K562 (cell line): ENCODE measurements at regions not wholly inside any gene's neighbourhood (a gene's known extent, or its start where the extent isn't known, plus 50 kb on each side); places are given as distances from the start of the nearest gene placed in this dataset.

Experiments used
- ATAC-seq: fragments of 200-7000 bp; cut with Tn5 transposase; 3 replicates; pipeline ENCODE4 v1.9.1; 2020; ENCODE audit warnings: moderate library complexity
- BruUV-seq: library from RNA; stranded (reverse); fragments of 400-500 nt; replicated peaks from 2 replicates; lab custom pipeline; 2021; lab: Mats Ljungman, UMichigan
- CTCF ChIA-PET: fragments of 300-600 bp; formaldehyde crosslinking; extraction: SDS; loops from one replicate; lab custom pipeline; 2021; ENCODE audit warnings: low intra/inter-chr PET ratio; lab: Yijun Ruan, JAX
- POLR2A ChIA-PET: fragments of 300-600, 350-650 bp; sonication (Branson Sonifier 250); formaldehyde crosslinking; extraction: SDS; loops from one replicate; lab custom pipeline; 2021; ENCODE audit warnings: antibody characterized with exemption, inconsistent platforms; lab: Yijun Ruan, JAX
- DNase-seq, 4 experiments: peaks; one replicate each; pipeline versions ENCODE4 v3.0.0 to v3.0.0-alpha.2; 2011 to 2018; ENCODE audit warnings: low spot score in 3 of 4, mixed read lengths in 3 of 4; ENCODE audit errors: extremely low read depth in 1 of 4
- FAIRE-seq: peaks from 2 replicates; lab custom pipeline; 2011; peaks lifted over from hg19 to GRCh38; lab: Jason Lieb, UNC
- H2AFZ ChIP-seq: 2 replicates; pipeline ENCODE4 v1.6.0; 2011; ENCODE audit warnings: low read depth, low read length, control low read depth, inconsistent platforms
- H3K27ac ChIP-seq: fragments of 200-600 bp; 3 replicates; pipeline ENCODE4 v1.8.0; 2011; ENCODE audit warnings: low read depth, mild to moderate bottlenecking, control low read depth, inconsistent platforms, low read length, moderate library complexity, mixed read lengths; ENCODE audit errors: extremely low read depth
- H3K27me3 ChIP-seq, 2 experiments: fragments of 300-600 bp in 1 of 2; 2 replicates in 1 of 2; 3 replicates in 1 of 2; pipeline versions ENCODE4 v1.6.0 to v1.8.0; 2011; ENCODE audit warnings: inconsistent platforms in 2 of 2, low read length in 2 of 2, mild to moderate bottlenecking in 1 of 2, mixed read lengths in 1 of 2, moderate library complexity in 1 of 2; ENCODE audit not compliant: control insufficient read depth in 2 of 2, insufficient read depth in 2 of 2
- H3K36me3 ChIP-seq: fragments of 300-600 bp; 3 replicates; pipeline ENCODE4 v1.8.0; 2011; ENCODE audit warnings: mild to moderate bottlenecking, low read length, inconsistent platforms; ENCODE audit not compliant: control insufficient read depth, insufficient read depth
- H3K4me1 ChIP-seq, 2 experiments: fragments of 200-600 bp in 1 of 2; replicated peaks in 1 of 2; 2 replicates in 1 of 2; 3 replicates in 1 of 2; pipeline versions ENCODE4 v1.5.1 to v1.8.0; 2011; ENCODE audit warnings: inconsistent platforms in 2 of 2, low read length in 2 of 2, mild to moderate bottlenecking in 1 of 2, mixed read lengths in 1 of 2, moderate library complexity in 1 of 2; ENCODE audit not compliant: control insufficient read depth in 2 of 2, insufficient read depth in 2 of 2
- H3K4me2 ChIP-seq: 2 replicates; pipeline ENCODE4 v1.6.1; 2011; ENCODE audit warnings: low read length, control low read depth, inconsistent platforms, mixed read lengths; ENCODE audit not compliant: insufficient read depth
- H3K4me3 ChIP-seq: fragments of 200-600 bp; sonication (generic), shearing (Covaris generic); 2 replicates; pipeline ENCODE4 v1.5.1; 2016; ENCODE audit warnings: control low read depth, inconsistent platforms
- H3K79me2 ChIP-seq: fragments of 200-600 bp; 3 replicates; pipeline ENCODE4 v1.8.0; 2011; ENCODE audit warnings: low read length, inconsistent platforms; ENCODE audit not compliant: control insufficient read depth, insufficient read depth
- H3K9ac ChIP-seq, 2 experiments: 2 replicates each; pipeline versions ENCODE4 v1.6.0 to v1.6.1; 2011; ENCODE audit warnings: low read depth in 2 of 2, low read length in 2 of 2, control low read depth in 1 of 2, inconsistent platforms in 1 of 2, mild to moderate bottlenecking in 1 of 2, mixed read lengths in 1 of 2; ENCODE audit not compliant: insufficient read depth in 1 of 2
- H3K9me1 ChIP-seq: one replicate; pipeline ENCODE4 v1.6.0; 2011; ENCODE audit warnings: inconsistent platforms, mild to moderate bottlenecking, low read length, moderate library complexity; ENCODE audit not compliant: control insufficient read depth, insufficient read depth
- H3K9me3 ChIP-seq: replicated peaks from 2 replicates; pipeline ENCODE4 v1.5.1; 2011; ENCODE audit warnings: low read depth, low read length, inconsistent platforms; ENCODE audit not compliant: control insufficient read depth, insufficient read depth
- H4K20me1 ChIP-seq: replicated peaks from 2 replicates; pipeline ENCODE4 v1.6.1; 2011; ENCODE audit warnings: low read length, inconsistent platforms, mixed read lengths; ENCODE audit not compliant: control insufficient read depth, insufficient read depth
- DIDO1 ChIP-seq: fragments of 450-650 bp; IDR thresholded peaks from 2 replicates; pipeline ENCODE4 v1.6.1; 2016; ENCODE audit warnings: low read depth, missing biosample characterization, missing genetic modification characterization
- FOSL1 ChIP-seq: fragments of 200-800 bp; sonication (Bioruptor generic); conservative IDR thresholded peaks from 2 replicates; pipeline ENCODE4 v1.6.1; 2016; ENCODE audit warnings: missing genetic modification characterization, missing compliant biosample characterization
- MTA3 ChIP-seq: fragments of 450-650 bp; formaldehyde crosslinking; IDR thresholded peaks from 2 replicates; pipeline ENCODE4 v1.6.1; 2017; ENCODE audit warnings: mild to moderate bottlenecking, borderline replicate concordance
- NEUROD1 ChIP-seq: fragments of 150-350 bp; IDR thresholded peaks from 2 replicates; pipeline ENCODE4 v1.6.1; 2014; ENCODE audit warnings: borderline replicate concordance, low read length, low read depth; ENCODE audit not compliant: partially characterized antibody
- NR4A1 ChIP-seq, 2 experiments: fragments of 250-450 bp in 1 of 2; fragments of 450-650 bp in 1 of 2; sonication (Bioruptor Pico) in 1 of 2; IDR thresholded peaks; 2 replicates each; pipeline versions ENCODE4 v1.4.0 to v1.6.1; 2016 to 2020; ENCODE audit warnings: mild to moderate bottlenecking in 2 of 2, missing compliant biosample characterization in 1 of 2, missing genetic modification characterization in 1 of 2, moderate library complexity in 1 of 2
- PCBP2 ChIP-seq: fragments of 200-400 bp; formaldehyde crosslinking; IDR thresholded peaks from 2 replicates; pipeline ENCODE4 v1.6.1; 2018; ENCODE audit warnings: low read length, low read depth, mild to moderate bottlenecking, moderate library complexity; ENCODE audit not compliant: poor library complexity, severe bottlenecking
- POLR3G ChIP-seq: IDR thresholded peaks from 2 replicates; pipeline ENCODE4 v1.6.1; 2011; ENCODE audit not compliant: insufficient read length, insufficient replicate concordance; ENCODE audit errors: extremely low read depth
- TCFL5 ChIP-seq: fragments of 250-450 bp; sonication (Bioruptor Pico); conservative IDR thresholded peaks from 2 replicates; pipeline ENCODE4 v1.6.1; 2021; ENCODE audit warnings: mild to moderate bottlenecking, moderate library complexity, matching md5 sums
- ZKSCAN8 ChIP-seq: fragments of 200-800 bp; sonication (Bioruptor generic); IDR thresholded peaks from 2 replicates; pipeline ENCODE4 v1.6.1; 2016; ENCODE audit warnings: missing genetic modification characterization, missing compliant biosample characterization
- ZNF197 ChIP-seq: fragments of 200-800 bp; sonication (Bioruptor generic); IDR thresholded peaks from 2 replicates; pipeline ENCODE4 v1.6.1; 2016; ENCODE audit warnings: low read depth, missing genetic modification characterization, missing compliant biosample characterization
- WGBS: fragments of 100-300 bp; shearing (Covaris generic); methylation state at CpG from one replicate; pipeline ENCODE4 v1.1.6; 2016; ENCODE audit warnings: low coverage, mixed read lengths; ENCODE audit not compliant: insufficient coverage; ENCODE audit errors: missing lambda C conversion rate; 5-methylcytosine and 5-hydroxymethylcytosine counted together
- in situ Hi-C: fragments of 300-500 bp; cut with MboI; formaldehyde crosslinking; loops from 4 replicates; pipeline ENCODE4 v1.15.0; 2018; ENCODE audit warnings: inconsistent platforms, mixed read lengths
- intact Hi-C: fragments of 100-400 bp; cut with micrococcal nuclease; formaldehyde crosslinking; loops from 2 replicates; pipeline ENCODE4 v1.14.2; 2022
- TF ChIP-seq, protein P1 (sequence below), 3 experiments: fragments of 200-800 bp in 1 of 3; sonication (Bioruptor generic) in 1 of 3; sonication (generic) in 1 of 3; formaldehyde crosslinking in 1 of 3; IDR thresholded peaks; 2 replicates each; pipeline versions ENCODE4 v1.6.1 to v1.8.0; 2016 to 2022; ENCODE audit warnings: mild to moderate bottlenecking in 2 of 3, missing compliant biosample characterization in 2 of 3, missing genetic modification characterization in 2 of 3, missing genetic modification reagents in 1 of 3
- TF ChIP-seq, protein P2 (sequence below): sonication (generic); formaldehyde crosslinking; IDR thresholded peaks from 2 replicates; pipeline ENCODE4 v1.8.0; 2022; ENCODE audit warnings: mild to moderate bottlenecking, missing genetic modification reagents
- TF ChIP-seq, protein P3 (sequence below): sonication (generic); formaldehyde crosslinking; IDR thresholded peaks from 2 replicates; pipeline ENCODE4 v1.8.0; 2022; ENCODE audit warnings: missing genetic modification reagents, mild to moderate bottlenecking, borderline replicate concordance

DNA sequence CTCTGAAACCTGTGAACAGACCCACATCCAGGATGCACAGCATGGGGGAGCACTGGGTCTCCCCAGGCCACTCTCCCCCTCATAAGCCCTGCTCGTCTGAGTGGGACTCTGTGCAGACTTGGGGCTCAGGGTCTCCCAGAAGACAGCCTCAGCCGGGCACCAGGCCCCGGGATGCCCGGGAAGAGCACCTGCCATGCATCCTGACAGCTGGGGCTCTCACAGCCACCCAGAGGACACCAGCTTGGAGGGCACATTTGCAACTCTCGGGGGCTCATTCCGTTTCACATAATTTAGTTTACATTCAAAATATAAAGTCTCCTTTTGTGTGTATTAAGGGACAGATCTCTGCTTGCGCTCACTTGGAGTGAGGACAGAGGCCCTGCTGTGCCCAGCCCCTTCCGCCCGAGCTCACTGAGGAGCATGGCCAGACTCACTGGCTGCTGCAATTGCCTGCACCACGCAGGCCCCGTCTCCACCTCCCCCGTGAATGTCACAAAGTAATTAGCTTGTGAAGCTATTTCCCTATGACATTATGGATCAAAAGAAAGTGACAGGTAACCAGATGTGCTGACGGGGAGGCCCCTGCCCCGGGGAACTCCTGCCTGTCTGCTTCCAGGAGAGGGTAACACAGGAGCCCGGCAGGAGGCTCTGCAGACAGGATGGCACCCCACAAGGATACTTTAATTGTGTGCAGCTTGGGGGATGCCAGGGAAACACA lies 275.6 kb downstream of the BRD1 start (continued):
- no peak for TF ChIP-seq NEUROD1
- TF ChIP-seq NR4A1 (CRISPR knock-in tag; IDR thresholded peaks at IDR 0.05), result no peak
- no peak for TF ChIP-seq NR4A1 (tag; IDR thresholded peaks at IDR 0.05)

DNA sequence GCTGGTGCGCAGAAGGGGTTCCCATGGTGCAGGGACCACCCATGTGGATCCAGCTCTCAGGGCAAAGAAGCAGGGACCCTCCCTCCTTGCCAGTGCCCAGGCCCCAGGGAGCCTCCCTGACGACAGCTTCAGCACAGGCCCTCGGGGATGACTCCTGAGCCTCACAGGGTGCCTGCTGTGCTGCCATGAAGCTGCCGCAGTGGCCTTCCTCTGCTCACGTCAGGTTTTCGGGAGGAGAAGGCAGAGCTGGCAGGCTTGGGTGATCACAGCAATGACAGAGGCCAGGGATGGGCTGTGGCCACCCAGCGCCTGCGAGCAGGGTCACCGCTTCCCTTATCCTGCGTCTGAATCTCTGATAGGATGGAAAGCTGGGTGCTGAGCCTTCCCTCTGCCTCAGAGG lies 276.2 kb downstream of the BRD1 start:
- Histone ChIP-seq H3K4me1 (peaks cover 0 to 3% of the 10 kb centered on the region in 2 experiments; a peak in 2 of 5 replicates), H3K79me2 (peaks cover 11% of the 10 kb centered on the region; the same call in 2 of the 3 replicates), H3K9me3 (no peaks in the 10 kb centered on the region), H3K27ac (no peak overlapping the region), H3K9ac (no peak overlapping the region), H3K4me2 (no peak overlapping the region), H2AFZ (no peak overlapping the region), H3K36me3 (peaks cover 3% of the 10 kb centered on the region; the same call in 1 of the 3 replicates), H3K4me3 (no peak overlapping the region), H3K27me3 (no peaks in the 10 kb centered on the region), H3K9me1 (no peaks in the 10 kb centered on the region), H4K20me1 (peaks cover 13% of the 10 kb centered on the region)
- in situ Hi-C loops (no loop called here), intact Hi-C loops (no loop called here)
- DNase-seq (no peak), ATAC-seq (no peak), FAIRE-seq (no peak)
- WGBS, result 98% methylated on average over 7 of the region's 10 CpGs
- ChIA-PET POLR2A (interaction anchor here (0.6 kb wide), 1 partner anchor 22 kb away, joined by 3 read pairs; no protein-coding TSS in a partner anchor), CTCF (no interaction called here)
- BruUV-seq, result no TSS peak
- TF ChIP-seq, protein P1, sequence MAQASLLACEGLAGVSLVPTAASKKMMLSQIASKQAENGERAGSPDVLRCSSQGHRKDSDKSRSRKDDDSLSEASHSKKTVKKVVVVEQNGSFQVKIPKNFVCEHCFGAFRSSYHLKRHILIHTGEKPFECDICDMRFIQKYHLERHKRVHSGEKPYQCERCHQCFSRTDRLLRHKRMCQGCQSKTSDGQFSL (CRISPR knock-in tag; IDR thresholded peaks at IDR 0.05), result no peak
- TF ChIP-seq, protein P1 (tag; IDR thresholded peaks at IDR 0.05), result no peak
- TF ChIP-seq, protein P2, sequence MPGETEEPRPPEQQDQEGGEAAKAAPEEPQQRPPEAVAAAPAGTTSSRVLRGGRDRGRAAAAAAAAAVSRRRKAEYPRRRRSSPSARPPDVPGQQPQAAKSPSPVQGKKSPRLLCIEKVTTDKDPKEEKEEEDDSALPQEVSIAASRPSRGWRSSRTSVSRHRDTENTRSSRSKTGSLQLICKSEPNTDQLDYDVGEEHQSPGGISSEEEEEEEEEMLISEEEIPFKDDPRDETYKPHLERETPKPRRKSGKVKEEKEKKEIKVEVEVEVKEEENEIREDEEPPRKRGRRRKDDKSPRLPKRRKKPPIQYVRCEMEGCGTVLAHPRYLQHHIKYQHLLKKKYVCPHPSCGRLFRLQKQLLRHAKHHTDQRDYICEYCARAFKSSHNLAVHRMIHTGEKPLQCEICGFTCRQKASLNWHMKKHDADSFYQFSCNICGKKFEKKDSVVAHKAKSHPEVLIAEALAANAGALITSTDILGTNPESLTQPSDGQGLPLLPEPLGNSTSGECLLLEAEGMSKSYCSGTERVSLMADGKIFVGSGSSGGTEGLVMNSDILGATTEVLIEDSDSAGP (CRISPR knock-in tag), result no peak
- TF ChIP-seq FOSL1 (no peak), ZKSCAN8 (no peak), PCBP2 (no peak), TCFL5 (CRISPR knock-in tag) (no peak), DIDO1 (tag) (no peak), POLR3G (no peak), NEUROD1 (no peak), MTA3 (no peak), ZNF197 (CRISPR knock-in tag) (no peak)
- TF ChIP-seq, protein P3, sequence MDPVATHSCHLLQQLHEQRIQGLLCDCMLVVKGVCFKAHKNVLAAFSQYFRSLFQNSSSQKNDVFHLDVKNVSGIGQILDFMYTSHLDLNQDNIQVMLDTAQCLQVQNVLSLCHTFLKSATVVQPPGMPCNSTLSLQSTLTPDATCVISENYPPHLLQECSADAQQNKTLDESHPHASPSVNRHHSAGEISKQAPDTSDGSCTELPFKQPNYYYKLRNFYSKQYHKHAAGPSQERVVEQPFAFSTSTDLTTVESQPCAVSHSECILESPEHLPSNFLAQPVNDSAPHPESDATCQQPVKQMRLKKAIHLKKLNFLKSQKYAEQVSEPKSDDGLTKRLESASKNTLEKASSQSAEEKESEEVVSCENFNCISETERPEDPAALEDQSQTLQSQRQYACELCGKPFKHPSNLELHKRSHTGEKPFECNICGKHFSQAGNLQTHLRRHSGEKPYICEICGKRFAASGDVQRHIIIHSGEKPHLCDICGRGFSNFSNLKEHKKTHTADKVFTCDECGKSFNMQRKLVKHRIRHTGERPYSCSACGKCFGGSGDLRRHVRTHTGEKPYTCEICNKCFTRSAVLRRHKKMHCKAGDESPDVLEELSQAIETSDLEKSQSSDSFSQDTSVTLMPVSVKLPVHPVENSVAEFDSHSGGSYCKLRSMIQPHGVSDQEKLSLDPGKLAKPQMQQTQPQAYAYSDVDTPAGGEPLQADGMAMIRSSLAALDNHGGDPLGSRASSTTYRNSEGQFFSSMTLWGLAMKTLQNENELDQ (CRISPR knock-in tag), result no peak
